ENCODE measurements at regions not wholly inside any gene's neighbourhood (a gene's known extent, or its start where the extent isn't known, plus 50 kb on each side); places are given as distances from the start of the nearest gene placed in this dataset.

GRCh38 chr7:156206174-156206573 lies 393.9 kb upstream of the SHH start:
- no peak for TF ChIP-seq CTCF (IDR thresholded peaks at IDR 0.05; ENCODE audit: insufficient read depth, low read depth, low read length)
- DNase-seq (ENCODE audit: low read depth), result no peak
- H3K4me3 ChIP-seq (ENCODE audit: low read depth, low read length), result no peak overlapping the region

- DNase-seq (ENCODE audit: low read depth), result no peak
- no peak for TF ChIP-seq CTCF (IDR thresholded peaks at IDR 0.05; ENCODE audit: insufficient read depth, low read depth, low read length)
- H3K4me3 ChIP-seq (ENCODE audit: low read depth, low read length), result no peak overlapping the region
These were observed 392.6 kb upstream of the SHH start for GRCh38 chr7:156204820-156205219.

GRCh38 chr7:156203923-156204322 lies 391.7 kb upstream of the SHH start:
- DNase-seq (ENCODE audit: low read depth), result no peak

GRCh38 chr7:156198277-156198676 lies 386.0 kb upstream of the SHH start:
- H3K4me3 ChIP-seq (ENCODE audit: low read depth, low read length), result no peak overlapping the region
- DNase-seq (ENCODE audit: low read depth), result no peak
- TF ChIP-seq CTCF (IDR thresholded peaks at IDR 0.05; ENCODE audit: insufficient read depth, low read depth, low read length), result no peak

More at GRCh38 chr7:156203923-156204322, 391.7 kb upstream of the SHH start:
- TF ChIP-seq CTCF (IDR thresholded peaks at IDR 0.05; ENCODE audit: insufficient read depth, low read depth, low read length), result no peak
- H3K4me3 ChIP-seq (ENCODE audit: low read depth, low read length), result no peak overlapping the region

- TF ChIP-seq CTCF (IDR thresholded peaks at IDR 0.05; ENCODE audit: insufficient read depth, low read depth, low read length), result no peak
- H3K4me3 ChIP-seq (ENCODE audit: low read depth, low read length), result no peak overlapping the region
- no peak for DNase-seq (ENCODE audit: low read depth)
These were observed 384.4 kb upstream of the SHH start for GRCh38 chr7:156196649-156197048.

- TF ChIP-seq CTCF (IDR thresholded peaks at IDR 0.05; ENCODE audit: insufficient read depth, low read depth, low read length), result no peak
- no peak overlapping the region for H3K4me3 ChIP-seq (ENCODE audit: low read depth, low read length)
- no peak for DNase-seq (ENCODE audit: low read depth)
These were observed 383.0 kb upstream of the SHH start for GRCh38 chr7:156195276-156195675.

- DNase-seq (ENCODE audit: low read depth), result no peak
- no peak for TF ChIP-seq CTCF (IDR thresholded peaks at IDR 0.05; ENCODE audit: insufficient read depth, low read depth, low read length)
- H3K4me3 ChIP-seq (ENCODE audit: low read depth, low read length), result no peak overlapping the region
These were observed 382.6 kb upstream of the SHH start for GRCh38 chr7:156194813-156195212.
